Skeletal muscle satellite cell (primary cell): ENCODE measurements at regions not wholly inside any gene's neighbourhood (a gene's known extent, or its start where the extent isn't known, plus 50 kb on each side); places are given as distances from the start of the nearest gene placed in this dataset.

Experiments used
- H3K27me3 ChIP-seq: 2 replicates; pipeline ENCODE4 v1.7.0; 2013; ENCODE audit warnings: low read length; ENCODE audit not compliant: control insufficient read depth, insufficient read depth
- H3K36me3 ChIP-seq: 2 replicates; pipeline ENCODE4 v1.7.0; 2013; ENCODE audit warnings: mild to moderate bottlenecking, control low read depth, low read length; ENCODE audit not compliant: insufficient read depth
- H3K4me1 ChIP-seq: 2 replicates; pipeline ENCODE4 v1.7.0; 2013; ENCODE audit warnings: low read length; ENCODE audit not compliant: control insufficient read depth, insufficient read depth
- H3K4me2 ChIP-seq: 2 replicates; pipeline ENCODE4 v1.7.0; 2013; ENCODE audit warnings: mild to moderate bottlenecking, low read length
- H3K4me3 ChIP-seq: 2 replicates; pipeline ENCODE4 v1.7.0; 2013; ENCODE audit warnings: low read length
- H3K9ac ChIP-seq: 2 replicates; pipeline ENCODE4 v1.7.0; 2013; ENCODE audit warnings: mild to moderate bottlenecking, low read depth, low read length, moderate library complexity
- H3K9me3 ChIP-seq: replicated peaks from 2 replicates; pipeline ENCODE4 v1.7.0; 2013; ENCODE audit warnings: mild to moderate bottlenecking, control low read depth, low read length

DNA sequence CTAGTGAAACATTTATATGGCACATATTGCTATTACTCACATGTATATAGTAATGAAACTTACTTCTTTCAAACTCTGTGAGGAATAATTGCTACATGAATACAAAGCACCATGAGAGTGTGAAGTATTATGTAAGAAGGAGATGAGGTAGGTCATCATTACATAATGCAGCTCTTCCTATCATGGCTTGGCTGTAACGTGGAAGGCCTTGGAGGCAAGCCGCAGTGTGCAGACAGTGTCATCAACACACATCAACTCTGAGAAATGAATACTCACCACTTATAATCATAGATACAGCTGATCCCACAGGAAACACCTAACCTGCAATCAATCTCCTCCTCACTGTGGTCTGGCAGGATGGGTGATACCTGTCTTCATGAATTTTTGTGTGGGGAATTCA, 49.9 kb upstream of the CCDC91 start:
- Histone ChIP-seq H3K4me1 (no peaks in the 10 kb centered on the region), H3K36me3 (no peaks in the 10 kb centered on the region), H3K4me3 (no peak overlapping the region), H3K9ac (no peak overlapping the region), H3K4me2 (no peak overlapping the region), H3K9me3 (no peaks in the 10 kb centered on the region), H3K27me3 (no peaks in the 10 kb centered on the region)
